ENCODE measurements at regions not wholly inside any gene's neighbourhood (a gene's known extent, or its start where the extent isn't known, plus 50 kb on each side); places are given as distances from the start of the nearest gene placed in this dataset.
A peak's percentile ranks its signal among the peaks of the same experiment; 100 is the strongest.

GRCh38 chr13:37456506-37456905 lies 142.1 kb downstream of the POSTN start:
- Histone ChIP-seq H3K4me2 (no peak overlapping the region), H3K4me1 (peaks cover 0 to 3% (median 0%) of the 10 kb centered on the region in 10 experiments; a peak in 1 of 20 replicates), H3K4me3 (no peak overlapping the region), H3K36me3 (no peaks in the 10 kb centered on the region), H3K9ac (no peak overlapping the region), H3K27ac (no peak overlapping the region), H4K20me1 (no peaks in the 10 kb centered on the region), H3K9me3 (replicated peaks in 1 of 11) (peaks cover 0 to 5% (median 0%) of the 10 kb centered on the region in 11 experiments; a peak in 1 of 22 replicates), H3K27me3 (no peaks in the 10 kb centered on the region)
- TF ChIP-seq Cebpa-rat (IDR thresholded peaks at IDR 0.05): no peak

DNA sequence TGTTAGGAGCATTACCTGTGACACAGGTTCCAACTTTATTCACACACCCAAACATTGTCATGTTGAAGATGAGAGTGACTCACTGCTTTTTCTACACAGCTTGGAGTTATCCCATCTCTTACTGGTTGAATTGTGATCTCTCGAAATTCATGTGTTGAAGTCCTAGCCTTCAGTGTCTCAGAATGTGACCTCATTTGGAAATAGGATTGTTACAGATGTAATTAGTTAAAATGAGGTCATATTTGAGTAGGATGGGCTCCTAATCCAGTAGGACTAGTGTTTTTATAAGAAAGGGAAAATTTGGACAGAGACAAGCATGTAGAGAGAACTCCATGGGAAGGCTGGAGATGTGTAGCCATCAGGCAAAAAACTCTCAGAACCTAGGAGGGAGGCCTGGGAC lies 142.5 kb downstream of the POSTN start:
- TF ChIP-seq Cebpa-rat (IDR thresholded peaks at IDR 0.05): no peak
- H3K27me3 ChIP-seq: no peaks in the 10 kb centered on the region
- no peak overlapping the region for H3K9ac ChIP-seq
- H3K4me2 ChIP-seq: no peak overlapping the region
- peaks cover 0 to 5% (median 0%) of the 10 kb centered on the region in 11 experiments; a peak in 1 of 22 replicates for H3K9me3 ChIP-seq (replicated peaks in 1 of 11)
- H3K27ac ChIP-seq: no peak overlapping the region
- H4K20me1 ChIP-seq: no peaks in the 10 kb centered on the region
- peaks cover 0 to 3% (median 0%) of the 10 kb centered on the region in 10 experiments; a peak in 1 of 20 replicates for H3K4me1 ChIP-seq
- H3K36me3 ChIP-seq: no peaks in the 10 kb centered on the region
- H3K4me3 ChIP-seq: no peak overlapping the region

DNA sequence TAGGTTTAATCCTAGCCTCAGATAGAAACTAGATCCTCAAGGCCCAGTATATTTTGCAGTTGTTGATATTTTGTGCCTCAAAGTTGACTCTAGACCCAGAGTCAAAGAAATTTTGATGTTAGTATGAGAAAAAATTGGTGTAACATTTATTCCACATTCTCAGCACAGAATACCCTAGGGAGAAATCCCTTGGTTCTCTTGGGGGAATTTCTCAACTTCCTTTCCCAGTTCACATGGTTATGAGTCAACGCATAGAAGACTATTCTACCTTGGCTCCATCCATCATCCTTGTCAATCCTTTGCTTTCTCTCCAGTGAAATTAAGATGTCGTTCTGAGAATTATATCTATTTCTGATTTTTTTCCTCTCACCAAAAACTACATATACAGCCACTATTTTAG lies 145.3 kb downstream of the POSTN start:
- no peaks in the 10 kb centered on the region for H4K20me1 ChIP-seq
- no peaks in the 10 kb centered on the region for H3K27me3 ChIP-seq
- peaks cover 0 to 5% (median 0%) of the 10 kb centered on the region in 11 experiments; a peak in 1 of 22 replicates for H3K9me3 ChIP-seq (replicated peaks in 1 of 11)
- H3K27ac ChIP-seq: no peak overlapping the region
- H3K4me1 ChIP-seq: peaks cover 0 to 3% (median 0%) of the 10 kb centered on the region in 10 experiments; a peak in 1 of 20 replicates
- H3K9ac ChIP-seq: no peak overlapping the region
- no peak overlapping the region for H3K4me3 ChIP-seq
- no peak for TF ChIP-seq Cebpa-rat (IDR thresholded peaks at IDR 0.05)
- H3K4me2 ChIP-seq: peak overlapping the region in 1 of 11 experiments; percentile 15; a peak in 1 of 22 replicates
- no peaks in the 10 kb centered on the region for H3K36me3 ChIP-seq

- H3K4me1 ChIP-seq: peaks cover 0 to 3% (median 0%) of the 10 kb centered on the region in 10 experiments; a peak in 1 of 20 replicates
- no peaks in the 10 kb centered on the region for H4K20me1 ChIP-seq
- H3K9ac ChIP-seq: no peak overlapping the region
- H3K36me3 ChIP-seq: no peaks in the 10 kb centered on the region
- H3K4me3 ChIP-seq: no peak overlapping the region
- peaks cover 0 to 5% (median 0%) of the 10 kb centered on the region in 11 experiments; a peak in 1 of 22 replicates for H3K9me3 ChIP-seq (replicated peaks in 1 of 11)
- H3K27ac ChIP-seq: no peak overlapping the region
- H3K4me2 ChIP-seq: no peak overlapping the region
- no peak for TF ChIP-seq Cebpa-rat (IDR thresholded peaks at IDR 0.05)
- H3K27me3 ChIP-seq: no peaks in the 10 kb centered on the region
These were observed 148.3 kb downstream of the POSTN start for GRCh38 chr13:37450276-37450675.

- Histone ChIP-seq H3K27me3 (no peaks in the 10 kb centered on the region), H3K9ac (no peak overlapping the region), H3K36me3 (no peaks in the 10 kb centered on the region), H3K4me3 (no peak overlapping the region), H4K20me1 (no peaks in the 10 kb centered on the region), H3K9me3 (replicated peaks in 1 of 11) (no peaks in the 10 kb centered on the region), H3K4me1 (peaks cover 0 to under 1% (median 0%) of the 10 kb centered on the region in 10 experiments; a peak in 2 of 20 replicates), H3K27ac (no peak overlapping the region), H3K4me2 (no peak overlapping the region)
- TF ChIP-seq Cebpa-rat (IDR thresholded peaks at IDR 0.05): no peak
These were observed 150.4 kb downstream of the POSTN start for GRCh38 chr13:37448153-37448552.

- Histone ChIP-seq H3K27ac (no peak overlapping the region), H3K9me3 (replicated peaks in 1 of 11) (no peaks in the 10 kb centered on the region), H3K4me3 (no peak overlapping the region), H3K9ac (no peak overlapping the region), H4K20me1 (no peaks in the 10 kb centered on the region), H3K4me1 (no peaks in the 10 kb centered on the region; a peak in 1 of 20 replicates), H3K36me3 (no peaks in the 10 kb centered on the region), H3K27me3 (no peaks in the 10 kb centered on the region), H3K4me2 (no peak overlapping the region)
- TF ChIP-seq Cebpa-rat (IDR thresholded peaks at IDR 0.05): no peak
These were observed 152.1 kb downstream of the POSTN start for GRCh38 chr13:37446503-37446902.

- Histone ChIP-seq H4K20me1 (no peaks in the 10 kb centered on the region), H3K9ac (no peak overlapping the region), H3K9me3 (replicated peaks in 1 of 11) (no peaks in the 10 kb centered on the region), H3K27me3 (no peaks in the 10 kb centered on the region), H3K4me1 (no peaks in the 10 kb centered on the region; a peak in 1 of 20 replicates), H3K4me2 (peak overlapping the region in 1 of 11 experiments; percentile 5; a peak in 1 of 22 replicates), H3K4me3 (no peak overlapping the region), H3K36me3 (no peaks in the 10 kb centered on the region), H3K27ac (no peak overlapping the region)
- TF ChIP-seq Cebpa-rat (IDR thresholded peaks at IDR 0.05): no peak
These were observed 155.0 kb downstream of the POSTN start for GRCh38 chr13:37443538-37443937.

DNA sequence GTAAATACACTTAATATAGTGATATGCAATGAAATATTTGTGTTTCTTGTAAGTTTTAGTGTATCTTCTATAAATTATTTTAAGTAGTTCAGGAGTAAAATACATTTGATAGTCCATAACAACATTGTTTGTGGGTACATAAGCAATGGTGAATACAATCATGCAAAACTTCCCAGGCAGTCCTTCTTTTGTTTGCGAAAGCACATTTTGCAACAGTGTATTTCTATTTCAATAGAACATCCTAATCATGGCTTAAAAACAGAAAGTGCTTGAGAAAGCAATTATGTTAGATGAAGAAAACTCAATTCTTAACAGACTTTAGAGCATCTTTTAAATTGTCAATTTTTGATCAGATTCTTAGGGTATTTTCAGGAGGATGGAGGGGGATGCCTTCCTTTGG lies 155.6 kb downstream of the POSTN start:
- Histone ChIP-seq H3K4me2 (no peak overlapping the region), H3K36me3 (no peaks in the 10 kb centered on the region), H3K4me3 (no peak overlapping the region), H3K9ac (no peak overlapping the region), H4K20me1 (no peaks in the 10 kb centered on the region), H3K27me3 (no peaks in the 10 kb centered on the region), H3K4me1 (no peaks in the 10 kb centered on the region; a peak in 1 of 20 replicates), H3K9me3 (replicated peaks in 1 of 11) (no peaks in the 10 kb centered on the region), H3K27ac (no peak overlapping the region)
- no peak for TF ChIP-seq Cebpa-rat (IDR thresholded peaks at IDR 0.05)

DNA sequence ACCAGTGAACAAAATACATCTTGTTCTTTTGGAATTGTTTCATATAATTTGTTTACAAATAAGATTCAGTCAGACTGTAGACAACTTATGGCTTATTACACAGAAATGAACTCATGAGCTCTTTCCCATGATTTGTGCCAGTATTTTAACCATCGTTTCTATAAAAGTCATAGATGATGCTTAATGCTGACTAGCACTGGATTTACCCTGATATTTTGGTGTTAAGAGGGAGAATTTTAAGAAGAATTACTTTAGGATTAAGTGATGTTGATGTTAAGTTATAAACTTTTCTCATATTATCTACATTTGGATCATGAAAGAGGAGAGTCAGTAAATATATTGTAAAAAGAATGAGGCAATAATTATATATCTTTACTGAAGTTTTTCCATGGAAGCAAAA lies 162.7 kb downstream of the POSTN start:
- no peaks in the 10 kb centered on the region for H4K20me1 ChIP-seq

GRCh38 chr13:37433086-37433485 lies 165.5 kb downstream of the POSTN start:
- Histone ChIP-seq H3K36me3 (no peaks in the 10 kb centered on the region), H3K4me3 (no peak overlapping the region), H3K4me1 (no peaks in the 10 kb centered on the region), H3K9me3 (replicated peaks in 1 of 11) (no peaks in the 10 kb centered on the region), H3K9ac (no peak overlapping the region), H3K27me3 (no peaks in the 10 kb centered on the region), H3K4me2 (no peak overlapping the region), H4K20me1 (no peaks in the 10 kb centered on the region), H3K27ac (no peak overlapping the region)
- no peak for TF ChIP-seq Cebpa-rat (IDR thresholded peaks at IDR 0.05)

More for the DNA sequence above, 162.7 kb downstream of the POSTN start:
- Histone ChIP-seq H3K4me2 (no peak overlapping the region), H3K9ac (no peak overlapping the region), H3K9me3 (replicated peaks in 1 of 11) (no peaks in the 10 kb centered on the region), H3K4me3 (no peak overlapping the region), H3K27me3 (no peaks in the 10 kb centered on the region), H3K36me3 (no peaks in the 10 kb centered on the region), H3K27ac (no peak overlapping the region), H3K4me1 (no peaks in the 10 kb centered on the region)
- no peak for TF ChIP-seq Cebpa-rat (IDR thresholded peaks at IDR 0.05)

Data from BLaER1 treated with 17β-estradiol and CSF1 and Interleukin-3, amounts not matched to agents 10 nM and 100 nM (cell line).